Spleen (tissue), 11 donors: ENCODE measurements at regions not wholly inside any gene's neighbourhood (a gene's known extent, or its start where the extent isn't known, plus 50 kb on each side); places are given as distances from the start of the nearest gene placed in this dataset.

Experiments used
- DNase-seq: peaks from one replicate; pipeline ENCODE4 v3.0.0-alpha.2; 2020
- H3K27ac ChIP-seq, 8 donors: fragments of 200-600 bp; sonication (generic) in 7 of 8; 1 replicate in 4 of 8; 2 replicates in 4 of 8; pipeline versions ENCODE4 v1.5.0 to v1.8.0; 2016 to 2021; ENCODE audit warnings: inconsistent platforms in 4 of 8, mild to moderate bottlenecking in 4 of 8, moderate library complexity in 1 of 8
- H3K27me3 ChIP-seq, 7 donors: fragments of 200-600 bp; sonication (generic) in 6 of 7; replicated peaks in 1 of 7; 1 replicate in 4 of 7; 2 replicates in 3 of 7; pipeline versions ENCODE4 v1.5.0 to v1.8.0; 2016 to 2021; ENCODE audit warnings: inconsistent platforms in 3 of 7, mild to moderate bottlenecking in 1 of 7
- H3K36me3 ChIP-seq, 6 donors: fragments of 200-600 bp; sonication (generic) in 5 of 6; 1 replicate in 4 of 6; 2 replicates in 2 of 6; pipeline versions ENCODE4 v1.5.0 to v1.8.0; 2016 to 2021; ENCODE audit warnings: inconsistent platforms in 2 of 6
- H3K4me1 ChIP-seq, 6 donors: fragments of 200-600 bp; sonication (generic) in 5 of 6; 1 replicate in 3 of 6; 2 replicates in 3 of 6; pipeline versions ENCODE4 v1.5.0 to v1.8.0; 2016 to 2021; ENCODE audit warnings: inconsistent platforms in 3 of 6
- H3K4me3 ChIP-seq, 8 donors: fragments of 200-600 bp; sonication (generic) in 7 of 8; 1 replicate in 4 of 8; 2 replicates in 4 of 8; pipeline versions ENCODE4 v1.5.0 to v1.8.0; 2016 to 2021; ENCODE audit warnings: inconsistent platforms in 4 of 8, mild to moderate bottlenecking in 4 of 8, moderate library complexity in 2 of 8
- H3K9me3 ChIP-seq, 8 donors: fragments of 200-600 bp; sonication (generic) in 7 of 8; 1 replicate in 4 of 8; 2 replicates in 4 of 8; pipeline versions ENCODE4 v1.5.0 to v1.8.0; 2016 to 2021; ENCODE audit warnings: inconsistent platforms in 4 of 8
- CTCF ChIP-seq, 11 experiments: fragments of 200-600 bp in 7 of 11; fragments of 450-650 bp in 4 of 11; sonication (generic) in 4 of 11; IDR thresholded peaks in 8 of 11; conservative IDR thresholded peaks in 3 of 11; 1 replicate in 7 of 11; 2 replicates in 4 of 11; pipeline versions ENCODE4 v1.4.0 to v1.8.0; 2016 to 2021; ENCODE audit warnings: antibody characterized with exemption in 11 of 11, inconsistent platforms in 4 of 11, mild to moderate bottlenecking in 1 of 11
- POLR2A ChIP-seq, 3 donors: fragments of 450-650 bp; IDR thresholded peaks; one replicate each; pipeline ENCODE4 v1.5.1; 2017; ENCODE audit warnings: antibody characterized with exemption in 3 of 3, mild to moderate bottlenecking in 1 of 3
- POLR2AphosphoS5 ChIP-seq, 3 donors: sonication (generic); formaldehyde crosslinking; IDR thresholded peaks; one replicate each; pipeline ENCODE4 v1.5.1; 2017; ENCODE audit warnings: antibody characterized with exemption in 3 of 3
- WGBS, 5 donors: extraction: QIAGEN DNeasy Blood & Tissue Kit in 3 of 5; methylation state at CpG; one replicate each; pipeline versions ENCODE4 v1.1.5 to v1.1.7; 2013 to 2018; 5-methylcytosine and 5-hydroxymethylcytosine counted together
- intact Hi-C: fragments of 100-400 bp; cut with DNase I; formaldehyde crosslinking; loops from one replicate; pipeline ENCODE4 v1.15.0; 2023; ENCODE audit warnings: low total_unique reads
- donor health status: healthy with polysubstance abuse.
- donor health status: DM: no; HTN: no; CAD: no; lungs with moderate emphysema.
- donor health status: DM: no; HTN: no; CAD: no.
- donor health status: Bipolar disorder and iron deficiency.
- donor health status: healthy.
- donor health status: DM: no; HTN: no; CAD: no.
- donor health status: DM: yes; HTN: yes; CAD: no.

DNA sequence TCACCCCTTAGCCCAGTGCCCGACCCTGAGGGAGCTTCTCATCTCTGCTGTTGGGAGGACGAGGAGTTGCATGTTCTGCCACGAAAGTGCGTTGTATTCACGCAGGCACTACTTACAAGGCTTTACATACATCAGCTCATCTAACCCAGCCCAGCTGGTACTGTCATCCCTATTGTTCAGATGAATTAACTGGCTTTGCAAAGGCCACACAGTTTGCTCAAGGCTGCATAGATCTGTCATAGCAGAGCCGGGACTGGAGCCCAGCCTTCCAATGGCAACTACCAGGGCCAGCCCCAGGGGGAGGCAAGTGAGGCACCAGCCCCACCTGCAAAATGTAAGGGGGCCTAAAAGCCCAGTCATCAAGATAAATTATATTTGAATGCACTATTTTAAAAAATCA, 257.6 kb downstream of the NFATC2 start:
- Histone ChIP-seq H3K27me3 (peaks cover 0 to 9% (median 0%) of the 10 kb centered on the region in 7 donors), H3K27ac (no peak overlapping the region), H3K36me3 (no peaks in the 10 kb centered on the region), H3K4me1 (no peaks in the 10 kb centered on the region), H3K4me3 (no peak overlapping the region), H3K9me3 (peaks cover 0 to 11% (median 0%) of the 10 kb centered on the region in 8 donors)
- WGBS, 5 donors: 82 to 89% (median 85%) methylated on average over 6 of the region's 6 CpGs
- intact Hi-C loops: no loop called here
- no peak for TF ChIP-seq CTCF (IDR thresholded peaks at IDR 0.05 in 8 of 11, conservative IDR thresholded peaks at IDR 0.05 in 3 of 11)
- no peak for TF ChIP-seq POLR2A (IDR thresholded peaks at IDR 0.05)
- TF ChIP-seq POLR2AphosphoS5 (IDR thresholded peaks at IDR 0.05): no peak
- DNase-seq: no peak

DNA sequence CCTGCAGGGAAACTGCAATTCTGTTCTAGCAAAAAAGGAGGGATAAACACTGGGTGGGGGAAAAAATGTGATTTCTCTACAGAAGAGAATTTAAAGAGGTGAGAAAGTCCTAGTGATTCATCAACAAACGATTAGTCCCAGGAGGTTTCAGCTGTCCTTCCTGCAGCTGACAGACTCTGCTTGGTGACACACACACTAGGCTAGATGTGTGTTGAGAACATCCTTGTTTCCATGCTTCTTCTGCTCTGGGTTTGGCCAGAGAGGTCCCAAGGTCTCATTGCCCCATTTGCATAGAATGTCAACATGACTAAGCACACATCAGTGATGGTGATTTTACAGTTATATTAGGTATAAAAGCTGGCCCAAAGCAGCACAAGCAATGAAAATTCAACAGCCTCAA, 258.3 kb downstream of the NFATC2 start:
- peaks cover 0 to 13% (median 0%) of the 10 kb centered on the region in 7 donors for H3K27me3 ChIP-seq
- 32 to 72% (median 60%) methylated on average over 1 of the region's 1 CpG for WGBS, 5 donors
- intact Hi-C loops: no loop called here
- H3K27ac ChIP-seq: no peak overlapping the region
- H3K9me3 ChIP-seq: peaks cover 0 to 11% (median 0%) of the 10 kb centered on the region in 8 donors
- no peaks in the 10 kb centered on the region for H3K4me1 ChIP-seq
- no peak overlapping the region for H3K4me3 ChIP-seq
- no peak for TF ChIP-seq POLR2AphosphoS5 (IDR thresholded peaks at IDR 0.05)
- no peak for TF ChIP-seq CTCF (IDR thresholded peaks at IDR 0.05 in 8 of 11, conservative IDR thresholded peaks at IDR 0.05 in 3 of 11)
- no peak for TF ChIP-seq POLR2A (IDR thresholded peaks at IDR 0.05)
- H3K36me3 ChIP-seq: no peaks in the 10 kb centered on the region
- no peak for DNase-seq

DNA sequence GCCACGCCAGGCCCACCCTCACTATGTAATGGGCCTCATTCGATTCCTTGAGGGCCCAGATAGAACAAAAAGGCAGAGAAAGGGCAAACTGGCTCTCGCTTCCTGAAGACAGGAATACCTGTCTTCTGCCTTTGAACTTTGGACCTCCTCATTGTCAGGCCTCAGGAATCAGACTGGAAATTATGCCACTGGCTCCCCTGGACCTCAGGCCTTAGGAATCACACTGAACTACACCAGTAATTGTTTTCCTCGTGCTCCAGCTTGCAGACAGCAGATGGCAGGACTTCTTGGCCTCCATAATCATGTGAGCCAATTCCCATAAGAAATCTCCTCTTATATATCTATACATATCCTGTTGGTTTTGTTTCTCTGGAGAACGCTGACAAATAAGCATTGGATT, 258.6 kb upstream of the KCNG1 start:
- H3K36me3 ChIP-seq: no peaks in the 10 kb centered on the region
- WGBS, 5 donors: 76 to 84% (median 82%) methylated on average over 5 of the region's 5 CpGs
- intact Hi-C loops: no loop called here
- no peak for DNase-seq
- TF ChIP-seq POLR2A (IDR thresholded peaks at IDR 0.05): no peak
- TF ChIP-seq CTCF (IDR thresholded peaks at IDR 0.05 in 8 of 11, conservative IDR thresholded peaks at IDR 0.05 in 3 of 11): no peak
- no peak for TF ChIP-seq POLR2AphosphoS5 (IDR thresholded peaks at IDR 0.05)
- peaks cover 0 to 11% (median 0%) of the 10 kb centered on the region in 8 donors for H3K9me3 ChIP-seq
- peaks cover 0 to 28% (median 0%) of the 10 kb centered on the region in 7 donors for H3K27me3 ChIP-seq
- H3K4me3 ChIP-seq: no peak overlapping the region
- no peaks in the 10 kb centered on the region for H3K4me1 ChIP-seq
- no peak overlapping the region for H3K27ac ChIP-seq

DNA sequence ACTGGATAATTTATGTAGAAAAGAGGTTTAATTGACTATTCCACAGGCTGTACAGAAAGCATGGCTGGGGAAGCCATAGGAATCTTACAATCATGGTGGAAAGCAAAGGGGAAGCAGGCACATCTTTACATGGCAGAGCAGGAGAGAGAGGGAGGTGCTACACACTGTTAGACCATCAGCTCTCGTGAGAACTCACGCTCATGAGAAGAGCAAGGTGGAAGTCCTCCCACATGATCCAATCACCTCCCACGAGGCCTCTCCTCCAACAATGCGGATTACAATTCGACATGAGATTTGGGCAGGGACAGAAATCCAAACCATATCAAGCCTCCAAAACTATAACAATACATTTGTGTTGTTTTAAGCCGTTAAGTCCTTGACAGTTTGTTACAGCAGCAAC, 257.1 kb upstream of the KCNG1 start:
- 85 to 93% (median 88%) methylated on average over 6 of the region's 6 CpGs for WGBS, 5 donors
- no peak overlapping the region for H3K4me3 ChIP-seq
- no peak for DNase-seq
- H3K27ac ChIP-seq: no peak overlapping the region
- peaks cover 0 to 41% (median 0%) of the 10 kb centered on the region in 7 donors for H3K27me3 ChIP-seq
- no peaks in the 10 kb centered on the region for H3K36me3 ChIP-seq
- TF ChIP-seq POLR2A (IDR thresholded peaks at IDR 0.05) (no peak), POLR2AphosphoS5 (IDR thresholded peaks at IDR 0.05) (no peak), CTCF (IDR thresholded peaks at IDR 0.05 in 8 of 11, conservative IDR thresholded peaks at IDR 0.05 in 3 of 11) (no peak)
- intact Hi-C loops: no loop called here
- peaks cover 0 to 6% (median 0%) of the 10 kb centered on the region in 6 donors for H3K4me1 ChIP-seq
- peaks cover 0 to 11% (median 0%) of the 10 kb centered on the region in 8 donors for H3K9me3 ChIP-seq
